Erythroblast (primary cell): ENCODE measurements at regions not wholly inside any gene's neighbourhood (a gene's known extent, or its start where the extent isn't known, plus 50 kb on each side); places are given as distances from the start of the nearest gene placed in this dataset.

ENCODE experiments used
- DNase-seq, 2 experiments: peaks; one replicate each; lab custom pipeline; 2025; lab: John Stamatoyannopoulos, UW
- GATA1 ChIP-seq: IDR thresholded peaks from 2 replicates; pipeline ENCODE4 v1.6.1; 2011; ENCODE audit warnings: low read depth, mild to moderate bottlenecking, control low read depth, low read length, moderate library complexity
- POLR2A ChIP-seq: IDR thresholded peaks from 2 replicates; pipeline ENCODE4 v1.6.1; 2011; ENCODE audit warnings: mild to moderate bottlenecking, low read length

- DNase-seq, result no peak
- TF ChIP-seq GATA1, result no peak
- no peak for TF ChIP-seq POLR2A
These were observed 162.1 kb downstream of the MN1 start for GRCh38 chr22:27639248-27640086.

DNA sequence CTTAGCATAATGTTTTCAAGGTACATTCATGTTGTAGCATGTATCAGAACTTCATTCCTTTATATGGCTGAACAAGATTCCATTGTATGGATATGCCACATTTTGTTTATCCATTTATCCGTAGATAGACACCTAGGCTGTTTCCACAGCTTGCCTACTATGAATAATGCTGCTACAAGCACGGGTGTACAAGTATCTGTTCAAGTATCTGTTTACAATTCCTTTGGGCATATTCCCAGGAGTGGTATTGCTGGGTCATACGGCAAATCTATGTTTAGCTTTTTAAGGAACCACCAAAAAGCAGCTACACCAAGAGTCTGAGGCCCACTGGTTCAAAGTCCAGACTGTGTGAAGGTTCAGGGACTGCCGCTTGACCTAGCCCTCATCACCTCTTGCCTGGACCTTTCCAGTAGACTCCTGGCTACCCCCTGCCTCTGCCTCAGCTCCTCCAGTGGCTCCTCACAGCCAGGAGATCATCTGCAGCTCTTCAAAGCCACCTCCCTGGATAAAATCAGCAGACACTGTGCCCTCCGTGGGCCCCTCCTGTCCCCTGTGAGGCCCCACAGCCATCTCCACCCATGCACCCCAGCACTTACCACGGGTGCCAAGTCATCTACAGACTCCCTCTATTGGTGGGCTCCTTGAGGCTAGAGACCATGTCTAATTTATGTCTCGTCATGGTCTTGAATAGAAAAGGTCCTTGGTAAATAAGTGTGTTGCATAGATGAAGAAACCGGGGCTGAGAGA lies 160.3 kb downstream of the MN1 start:
- DNase-seq, result peak; percentile 82 to 85
- TF ChIP-seq POLR2A, result no peak
- no peak for TF ChIP-seq GATA1

GRCh38 chr22:27642104-27642800 lies 159.3 kb downstream of the MN1 start:
- no peak for DNase-seq
- TF ChIP-seq GATA1, result no peak
- TF ChIP-seq POLR2A, result no peak

GRCh38 chr22:27643907-27644306 lies 157.6 kb downstream of the MN1 start:
- DNase-seq, result no peak
- no peak for TF ChIP-seq POLR2A
- no peak for TF ChIP-seq GATA1

DNA sequence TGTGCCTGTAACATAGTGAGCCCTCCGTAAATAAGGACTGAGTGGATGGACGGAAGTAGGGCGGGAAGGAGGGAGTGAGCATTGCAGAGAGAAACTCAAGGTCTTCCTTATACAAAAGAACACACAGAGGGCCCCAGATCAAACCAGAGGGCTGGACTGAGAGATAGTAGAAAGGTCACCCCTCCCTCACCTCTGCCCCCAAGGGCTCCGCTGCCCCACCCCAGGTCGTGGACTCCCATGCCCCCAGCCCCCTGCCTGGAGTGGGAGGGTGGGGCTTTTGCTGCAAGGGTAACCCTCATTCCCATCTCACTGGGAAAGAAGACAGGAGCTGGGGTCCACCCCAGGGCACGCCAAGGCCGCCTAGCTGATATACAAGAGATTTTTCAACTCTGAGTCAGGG lies 157.0 kb downstream of the MN1 start:
- TF ChIP-seq GATA1, result no peak
- TF ChIP-seq POLR2A, result no peak
- DNase-seq, result no peak

DNA sequence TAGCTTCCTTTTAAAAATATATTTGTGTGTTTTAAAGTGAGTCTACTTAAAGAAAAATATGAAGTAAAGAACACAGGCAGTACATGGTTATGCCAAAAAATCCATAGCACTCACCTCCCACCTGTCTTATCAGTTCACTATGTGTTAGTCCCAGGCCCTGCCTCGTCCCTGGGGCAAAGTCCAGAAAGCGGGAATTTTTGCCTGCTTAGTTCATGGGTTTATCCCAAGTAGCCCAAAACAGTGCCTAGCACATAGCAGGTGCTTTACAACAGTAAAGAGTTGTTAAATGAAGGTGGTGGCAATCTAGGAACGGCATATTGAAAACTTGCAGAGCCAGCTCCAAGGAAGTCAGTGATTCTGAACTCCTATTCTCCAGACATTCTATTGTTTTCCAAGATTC lies 154.0 kb downstream of the MN1 start:
- no peak for DNase-seq
- TF ChIP-seq GATA1, result no peak
- no peak for TF ChIP-seq POLR2A

- DNase-seq, result no peak
- no peak for TF ChIP-seq POLR2A
- no peak for TF ChIP-seq GATA1
These were observed 153.5 kb downstream of the MN1 start for GRCh38 chr22:27648074-27648473.

- no peak for DNase-seq
- TF ChIP-seq POLR2A, result no peak
- no peak for TF ChIP-seq GATA1
These were observed 152.7 kb downstream of the MN1 start for GRCh38 chr22:27648853-27649252.

DNA sequence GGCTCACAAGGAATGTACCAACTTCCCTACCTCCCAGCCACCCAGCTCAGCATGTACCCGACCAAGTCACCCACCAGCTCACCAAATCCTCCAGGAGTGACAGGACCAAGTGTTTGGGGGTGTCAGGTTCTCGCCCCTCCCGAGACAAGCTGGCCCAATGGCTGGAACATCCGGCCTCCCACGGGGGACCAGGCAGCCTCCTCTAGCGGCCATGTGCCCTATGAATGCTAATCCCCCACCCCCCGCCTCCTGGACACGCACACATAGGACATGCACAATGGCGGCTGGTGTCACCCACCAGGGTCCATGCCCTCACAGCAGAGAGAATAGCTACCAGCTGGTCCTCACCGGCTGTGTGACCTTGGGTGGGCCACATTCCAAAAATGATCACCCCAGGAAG lies 151.0 kb downstream of the MN1 start:
- TF ChIP-seq POLR2A (no peak), GATA1 (no peak)

DNA sequence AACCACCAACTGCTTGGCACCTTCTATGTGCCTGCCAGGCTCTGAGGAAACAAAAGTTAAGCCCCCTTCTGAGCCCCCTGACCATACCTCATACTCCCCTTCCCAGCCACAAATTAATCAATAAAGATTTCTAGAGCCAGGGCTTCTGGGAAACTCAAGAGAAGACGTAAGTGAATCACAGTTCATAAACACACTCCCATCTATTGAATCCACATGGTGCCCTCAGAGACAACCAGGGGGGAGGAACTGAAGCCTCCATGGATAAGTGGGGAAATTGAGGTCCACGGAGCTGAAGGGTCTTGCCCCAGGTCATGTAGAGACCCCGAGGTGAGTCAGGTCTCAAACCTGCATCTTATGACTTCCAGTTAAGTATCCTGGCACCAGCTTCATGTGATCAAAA lies 150.6 kb downstream of the MN1 start:
- DNase-seq, result no peak
- TF ChIP-seq GATA1, result no peak
- TF ChIP-seq POLR2A, result no peak

More for the DNA sequence above, 151.0 kb downstream of the MN1 start:
- DNase-seq, result no peak

DNA sequence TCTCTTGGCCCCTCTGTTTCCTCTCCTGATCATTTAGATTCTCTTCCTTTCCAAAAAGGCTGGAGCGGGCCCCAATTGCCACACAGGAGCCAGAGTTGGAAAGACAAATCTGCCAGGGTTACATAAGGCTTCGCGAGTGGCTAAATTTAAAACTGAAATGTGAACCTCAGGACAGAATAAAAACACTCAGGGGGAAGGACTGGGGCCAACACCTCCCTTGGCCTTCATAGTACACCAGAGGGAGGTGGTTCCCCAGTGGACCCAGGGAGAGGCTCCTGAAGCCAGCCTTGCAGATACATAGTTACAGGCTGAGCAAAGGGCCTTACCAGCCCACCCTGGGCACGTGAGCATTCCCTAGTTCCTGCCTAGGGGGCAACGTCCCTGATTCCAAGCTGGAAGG lies 150.1 kb downstream of the MN1 start:
- no peak for TF ChIP-seq GATA1
- TF ChIP-seq POLR2A, result no peak
- DNase-seq, result no peak

GRCh38 chr22:27654546-27655445 lies 146.8 kb downstream of the MN1 start:
- no peak for TF ChIP-seq GATA1
- no peak for TF ChIP-seq POLR2A
- no peak for DNase-seq

DNA sequence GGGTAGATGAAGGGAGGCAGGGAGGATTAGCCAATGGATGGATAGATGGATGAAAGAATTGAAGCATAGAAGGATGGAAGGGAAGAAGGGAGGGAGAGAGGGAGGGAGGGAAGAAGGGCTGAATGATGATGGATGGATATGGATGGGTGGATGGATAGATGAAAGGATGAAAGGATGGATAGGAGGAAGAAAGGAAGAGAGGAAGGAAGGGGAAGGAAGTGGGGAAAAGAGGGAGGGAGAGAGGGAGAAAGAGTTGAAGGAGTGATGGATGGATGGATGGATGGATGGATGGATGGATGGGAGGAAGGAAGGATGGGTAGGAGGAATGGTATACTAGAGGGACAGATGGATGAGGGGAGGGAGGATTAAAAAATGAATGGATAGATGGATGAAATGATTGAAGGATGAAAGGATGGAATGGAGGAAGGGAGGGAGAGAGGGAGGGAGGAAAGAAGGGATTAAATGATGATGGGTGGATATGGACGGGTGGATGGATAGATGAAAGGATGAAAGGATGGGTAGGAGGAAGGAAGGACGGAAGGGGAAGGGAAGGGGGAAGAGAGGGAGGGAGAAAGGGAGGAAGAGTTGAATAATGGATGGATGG lies 145.9 kb downstream of the MN1 start:
- no peak for DNase-seq
- no peak for TF ChIP-seq GATA1
- TF ChIP-seq POLR2A, result no peak
